ENCODE measurements at regions not wholly inside any gene's neighbourhood (a gene's known extent, or its start where the extent isn't known, plus 50 kb on each side); places are given as distances from the start of the nearest gene placed in this dataset.
"Not testable (repeated sequence)": the region's sequence is repeated elsewhere in the genome, so short reads cannot be mapped to it uniquely, and the experiment has no call there.

- DNase-seq (ENCODE audit: low spot score): no peak
Measured at GRCh38 chr10:85333594-85333993, 1005.2 kb downstream of the CCSER2 start.

- DNase-seq (ENCODE audit: low spot score): no peak
Measured at GRCh38 chr10:85362401-85362800, 1004.2 kb downstream of the GRID1 start.

- DNase-seq (ENCODE audit: low spot score): no peak
Measured at GRCh38 chr10:85377029-85377806, 989.4 kb downstream of the GRID1 start.

- DNase-seq (ENCODE audit: low spot score): no peak
Measured at GRCh38 chr10:85379338-85379737, 987.3 kb downstream of the GRID1 start.

GRCh38 chr10:85400981-85401695 lies 965.5 kb downstream of the GRID1 start:
- DNase-seq (ENCODE audit: low spot score): no peak

GRCh38 chr10:85402541-85402940 lies 964.1 kb downstream of the GRID1 start:
- no peak for DNase-seq (ENCODE audit: low spot score)

- DNase-seq (ENCODE audit: low spot score): no peak
Measured at GRCh38 chr10:85407088-85407487, 959.5 kb downstream of the GRID1 start.

GRCh38 chr10:85408388-85408787 lies 958.2 kb downstream of the GRID1 start:
- no peak for DNase-seq (ENCODE audit: low spot score)

- not testable (repeated sequence) for DNase-seq (ENCODE audit: low spot score)
Measured at GRCh38 chr10:85410586-85410985, 956.0 kb downstream of the GRID1 start.

GRCh38 chr10:85413570-85413969 lies 953.0 kb downstream of the GRID1 start:
- DNase-seq (ENCODE audit: low spot score): no peak

GRCh38 chr10:85420501-85421191 lies 945.9 kb downstream of the GRID1 start:
- DNase-seq (ENCODE audit: low spot score): no peak

GRCh38 chr10:85421421-85421820 lies 945.2 kb downstream of the GRID1 start:
- no peak for DNase-seq (ENCODE audit: low spot score)

GRCh38 chr10:85429126-85429525 lies 937.5 kb downstream of the GRID1 start:
- DNase-seq (ENCODE audit: low spot score): no peak

GRCh38 chr10:85430991-85431390 lies 935.6 kb downstream of the GRID1 start:
- no peak for DNase-seq (ENCODE audit: low spot score)

- DNase-seq (ENCODE audit: low spot score): no peak
Measured at GRCh38 chr10:85433248-85433647, 933.3 kb downstream of the GRID1 start.

GRCh38 chr10:85444868-85445267 lies 921.7 kb downstream of the GRID1 start:
- DNase-seq (ENCODE audit: low spot score): no peak

- no peak for DNase-seq (ENCODE audit: low spot score)
Measured at GRCh38 chr10:85445702-85446101, 920.9 kb downstream of the GRID1 start.

GRCh38 chr10:85446827-85447226 lies 919.8 kb downstream of the GRID1 start:
- no peak for DNase-seq (ENCODE audit: low spot score)

GRCh38 chr10:85447690-85448089 lies 918.9 kb downstream of the GRID1 start:
- no peak for DNase-seq (ENCODE audit: low spot score)

GRCh38 chr10:85448716-85449115 lies 917.9 kb downstream of the GRID1 start:
- DNase-seq (ENCODE audit: low spot score): no peak

GRCh38 chr10:85454386-85454785 lies 912.2 kb downstream of the GRID1 start:
- no peak for DNase-seq (ENCODE audit: low spot score)

- no peak for DNase-seq (ENCODE audit: low spot score)
Measured at GRCh38 chr10:85457191-85457590, 909.4 kb downstream of the GRID1 start.

- DNase-seq (ENCODE audit: low spot score): no peak
Measured at GRCh38 chr10:85458324-85458723, 908.3 kb downstream of the GRID1 start.

All from kidney capillary endothelial cell (primary cell).